Neuronal stem cell (in vitro differentiated cells): ENCODE measurements at regions not wholly inside any gene's neighbourhood (a gene's known extent, or its start where the extent isn't known, plus 50 kb on each side); places are given as distances from the start of the nearest gene placed in this dataset.

Experiments
- DNase-seq: peaks from one replicate; pipeline ENCODE4 v3.0.0-alpha.2; 2013; ENCODE audit warnings: low spot score
- H2AFZ ChIP-seq: one replicate; pipeline ENCODE4 v1.6.1; 2013; ENCODE audit warnings: mild to moderate bottlenecking, low read length, inconsistent platforms
- H2AK5ac ChIP-seq: 2 replicates; pipeline ENCODE4 v1.6.1; 2013; ENCODE audit warnings: low read depth, mild to moderate bottlenecking, inconsistent platforms, low read length, moderate library complexity, mixed read lengths
- H2BK120ac ChIP-seq: 2 replicates; pipeline ENCODE4 v1.6.1; 2013; ENCODE audit warnings: low read depth, mild to moderate bottlenecking, inconsistent platforms, low read length, moderate library complexity, mixed read lengths
- H2BK12ac ChIP-seq: one replicate; pipeline ENCODE4 v1.6.1; 2013; ENCODE audit warnings: low read length, inconsistent platforms
- H2BK15ac ChIP-seq: 2 replicates; pipeline ENCODE4 v1.6.1; 2013; ENCODE audit warnings: mild to moderate bottlenecking, low read length, inconsistent platforms, mixed read lengths
- H2BK5ac ChIP-seq: one replicate; pipeline ENCODE4 v1.6.1; 2013; ENCODE audit warnings: inconsistent platforms, mild to moderate bottlenecking, low read length, moderate library complexity
- H3K14ac ChIP-seq: one replicate; pipeline ENCODE4 v1.6.1; 2013; ENCODE audit warnings: low read length, inconsistent platforms
- H3K18ac ChIP-seq: 2 replicates; pipeline ENCODE4 v1.6.1; 2013; ENCODE audit warnings: low read length, inconsistent platforms
- H3K23ac ChIP-seq: 2 replicates; pipeline ENCODE4 v1.6.1; 2013; ENCODE audit warnings: low read depth, mild to moderate bottlenecking, mixed read lengths, low read length, inconsistent platforms; ENCODE audit not compliant: poor library complexity
- H3K27ac ChIP-seq: replicated peaks from 3 replicates; pipeline ENCODE4 v1.5.1; 2013; ENCODE audit warnings: low read length, inconsistent platforms
- H3K27me3 ChIP-seq, 3 experiments: 2 replicates each; pipeline ENCODE4 v1.6.1; 2013; ENCODE audit warnings: low read length in 3 of 3, mild to moderate bottlenecking in 2 of 3, inconsistent platforms in 1 of 3, low read depth in 1 of 3, mixed read lengths in 1 of 3, moderate library complexity in 1 of 3; ENCODE audit not compliant: control insufficient read depth in 3 of 3, insufficient read depth in 3 of 3
- H3K36me3 ChIP-seq, 2 donors: replicated peaks in 1 of 2; 2 replicates each; pipeline ENCODE4 v1.6.1; 2013; ENCODE audit warnings: low read length in 2 of 2; ENCODE audit not compliant: control insufficient read depth in 2 of 2, insufficient read depth in 2 of 2
- H3K4ac ChIP-seq: 2 replicates; pipeline ENCODE4 v1.6.1; 2013; ENCODE audit warnings: inconsistent platforms, mild to moderate bottlenecking, low read length, moderate library complexity
- H3K4me1 ChIP-seq, 2 donors: 1 replicate in 1 of 2; 2 replicates in 1 of 2; pipeline ENCODE4 v1.6.1; 2013; ENCODE audit warnings: low read length in 2 of 2, low read depth in 1 of 2; ENCODE audit not compliant: control insufficient read depth in 2 of 2, insufficient read depth in 1 of 2
- H3K4me2 ChIP-seq: one replicate; pipeline ENCODE4 v1.6.1; 2013; ENCODE audit warnings: mild to moderate bottlenecking, low read length, inconsistent platforms; ENCODE audit not compliant: insufficient read depth, poor library complexity, severe bottlenecking
- H3K4me3 ChIP-seq, 2 donors: 2 replicates each; pipeline ENCODE4 v1.5.1; 2013; ENCODE audit warnings: low read length in 2 of 2, mild to moderate bottlenecking in 2 of 2, inconsistent platforms in 1 of 2, moderate library complexity in 1 of 2
- H3K79me1 ChIP-seq: one replicate; pipeline ENCODE4 v1.6.1; 2013; ENCODE audit warnings: low read depth, mild to moderate bottlenecking, inconsistent platforms, low read length, moderate library complexity
- H3K9ac ChIP-seq: one replicate; pipeline ENCODE4 v1.6.1; 2013; ENCODE audit warnings: mild to moderate bottlenecking, low read depth, low read length, inconsistent platforms; ENCODE audit not compliant: poor library complexity
- H3K9me3 ChIP-seq, 2 donors: replicated peaks in 1 of 2; 2 replicates each; pipeline versions ENCODE3 to v1.6.1; 2013; ENCODE audit warnings: low read length in 2 of 2, mild to moderate bottlenecking in 2 of 2, inconsistent platforms in 1 of 2, low read depth in 1 of 2, mixed read lengths in 1 of 2, moderate library complexity in 1 of 2; ENCODE audit not compliant: control insufficient read depth in 2 of 2, insufficient read depth in 1 of 2
- H4K8ac ChIP-seq: one replicate; pipeline ENCODE4 v1.6.1; 2013; ENCODE audit warnings: low read depth, mild to moderate bottlenecking, inconsistent platforms, low read length, moderate library complexity
- H4K91ac ChIP-seq: one replicate; pipeline ENCODE4 v1.6.1; 2013; ENCODE audit warnings: low read length, low read depth, mild to moderate bottlenecking, inconsistent platforms; ENCODE audit not compliant: poor library complexity
- WGBS, 2 donors: extraction: QIAGEN DNeasy Blood & Tissue Kit; methylation state at CpG; one replicate each; pipeline ENCODE4 v1.1.7; 2013; ENCODE audit warnings: missing lambda C conversion rate in 2 of 2, mixed read lengths in 1 of 2; ENCODE audit not compliant: insufficient read length in 2 of 2, insufficient replicate concordance in 1 of 2; ENCODE audit errors: extremely low coverage in 2 of 2; 5-methylcytosine and 5-hydroxymethylcytosine counted together

GRCh38 chr16:85312642-85313525, 200.6 kb upstream of the CIBAR2 start:
- no peak overlapping the region for H3K4me2 ChIP-seq
- H3K36me3 ChIP-seq: no peaks in the 10 kb centered on the region
- H3K79me1 ChIP-seq: no peaks in the 10 kb centered on the region
- H3K18ac ChIP-seq: peak overlapping the region; percentile 82
- peak overlapping the region; percentile 95 for H2AK5ac ChIP-seq
- WGBS, 2 donors: no CpG with 5 or more reads among the region's 23 CpGs
- H3K4ac ChIP-seq: no peak overlapping the region
- peak overlapping the region; percentile 14 for H2BK12ac ChIP-seq
- peak overlapping the region; percentile 32 for H2AFZ ChIP-seq
- peaks cover 0 to 2% of the 10 kb centered on the region in 2 donors for H3K9me3 ChIP-seq
- no peak overlapping the region for H2BK120ac ChIP-seq
- peak overlapping the region; percentile 83 for H3K14ac ChIP-seq
- peak overlapping the region; percentile 7 for H3K9ac ChIP-seq
- peak overlapping the region; percentile 83 for H2BK5ac ChIP-seq
- H3K4me3 ChIP-seq: peak overlapping the region in 1 of 2 donors; percentile 11
- no peak for DNase-seq
- peak overlapping the region; percentile 61 for H3K23ac ChIP-seq
- peaks cover 48 to 81% of the 10 kb centered on the region in 2 donors for H3K4me1 ChIP-seq
- no peak overlapping the region for H4K91ac ChIP-seq
- no peak overlapping the region for H3K27ac ChIP-seq
- no peak overlapping the region for H4K8ac ChIP-seq
- H3K27me3 ChIP-seq: peaks cover 0 to 6% (median 0%) of the 10 kb centered on the region in 3 experiments
- H2BK15ac ChIP-seq: peak overlapping the region; percentile 90

DNA sequence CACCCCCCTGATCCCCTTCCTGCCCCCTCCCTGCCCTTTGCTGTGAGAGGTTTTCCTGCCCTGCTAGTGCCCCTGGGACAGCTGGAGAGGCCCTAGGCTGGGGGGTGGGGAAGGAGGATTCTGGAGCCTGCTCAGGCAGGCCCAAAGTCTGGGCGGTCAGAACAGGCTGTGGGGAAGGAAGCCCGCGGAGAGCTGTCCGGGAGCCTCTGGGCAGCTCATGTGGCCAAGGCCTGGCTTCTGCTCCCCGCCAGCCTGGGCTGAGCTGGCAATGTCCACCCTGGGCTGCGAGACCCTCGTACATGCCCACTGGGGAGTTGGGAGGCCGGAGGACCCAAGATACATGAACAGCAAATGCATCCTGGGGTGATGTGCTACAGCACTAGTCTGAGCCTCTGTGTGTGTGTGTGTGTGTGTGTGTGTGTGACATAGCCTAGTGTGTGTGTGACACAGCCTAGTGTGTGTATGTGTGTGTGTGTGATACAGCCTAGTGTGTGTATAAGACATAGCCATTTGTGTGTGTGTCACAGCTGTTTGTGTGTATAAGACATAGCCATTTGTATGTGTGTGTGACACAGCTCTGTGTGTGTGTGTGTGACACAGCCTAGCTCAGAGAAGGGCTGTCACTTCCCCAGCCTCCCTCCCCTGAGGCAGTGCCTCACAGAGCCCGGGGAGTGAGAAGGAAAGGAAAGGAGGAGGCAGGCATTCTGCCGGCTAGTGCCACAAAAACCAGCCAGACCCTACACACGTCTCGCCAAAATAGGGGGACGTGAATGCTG, 201.4 kb upstream of the CIBAR2 start:
- Histone ChIP-seq H3K4me3 (peak overlapping the region in 1 of 2 donors; percentile 8), H2BK12ac (peak overlapping the region; percentile 93), H2AFZ (no peak overlapping the region), H2AK5ac (peak overlapping the region; percentile 95), H4K91ac (no peak overlapping the region), H3K4me2 (no peak overlapping the region), H3K36me3 (no peaks in the 10 kb centered on the region), H2BK5ac (peak overlapping the region; percentile 83), H2BK120ac (peak overlapping the region; percentile 19), H3K4ac (no peak overlapping the region), H3K4me1 (peaks cover 48 to 79% of the 10 kb centered on the region in 2 donors), H4K8ac (no peak overlapping the region), H3K23ac (peak overlapping the region; percentile 58), H3K14ac (no peak overlapping the region), H3K9ac (peak overlapping the region; percentile 80), H3K18ac (peak overlapping the region; percentile 76), H3K27ac (no peak overlapping the region), H2BK15ac (peak overlapping the region; percentile 90), H3K27me3 (peaks cover 0 to 6% (median 0%) of the 10 kb centered on the region in 3 experiments), H3K79me1 (no peaks in the 10 kb centered on the region), H3K9me3 (peaks cover 0 to 2% of the 10 kb centered on the region in 2 donors)
- no CpG with 5 or more reads among the region's 13 CpGs for WGBS, 2 donors
- DNase-seq: no peak

GRCh38 chr16:85314512-85314971, 202.3 kb upstream of the CIBAR2 start:
- Histone ChIP-seq H3K9ac (peak overlapping the region; percentile 38), H3K4me1 (peaks cover 47 to 72% of the 10 kb centered on the region in 2 donors), H3K79me1 (no peaks in the 10 kb centered on the region), H3K4me2 (no peak overlapping the region), H3K27me3 (peaks cover 0 to 6% (median 0%) of the 10 kb centered on the region in 3 experiments), H3K36me3 (no peaks in the 10 kb centered on the region), H4K91ac (no peak overlapping the region), H3K14ac (peak overlapping the region; percentile 97), H4K8ac (no peak overlapping the region), H3K9me3 (peaks cover 0 to 2% of the 10 kb centered on the region in 2 donors), H3K18ac (peak overlapping the region; percentile 69), H3K27ac (no peak overlapping the region), H2BK5ac (no peak overlapping the region), H3K4me3 (peak overlapping the region in 1 of 2 donors; percentile 23), H2AK5ac (peak overlapping the region; percentile 89), H3K4ac (peak overlapping the region; percentile 60), H2BK12ac (peak overlapping the region; percentile 93), H2AFZ (no peak overlapping the region), H2BK15ac (no peak overlapping the region), H2BK120ac (peak overlapping the region; percentile 19), H3K23ac (no peak overlapping the region)
- WGBS, 2 donors: no CpG with 5 or more reads among the region's 11 CpGs
- DNase-seq: no peak
